ENCODE measurements at regions not wholly inside any gene's neighbourhood (a gene's known extent, or its start where the extent isn't known, plus 50 kb on each side); places are given as distances from the start of the nearest gene placed in this dataset.

GRCh38 chrX:39582976-39583375 is 514.8 kb downstream of the BCOR start:
- Histone ChIP-seq H3K9ac (ENCODE audit: low read depth, low read length) (no peak overlapping the region), H3K4me1 (ENCODE audit: control insufficient read depth, insufficient read depth, low read length) (no peaks in the 10 kb centered on the region), H3K4me3 (ENCODE audit: low read depth, low read length) (no peak overlapping the region), H3K9me3 (ENCODE audit: control insufficient read depth, insufficient read depth, low read length) (peaks cover 5% of the 10 kb centered on the region), H3K27me3 (ENCODE audit: control insufficient read depth, insufficient read depth, low read length) (no peaks in the 10 kb centered on the region), H3K36me3 (ENCODE audit: control insufficient read depth, insufficient read depth, low read length) (no peaks in the 10 kb centered on the region), H3K27ac (ENCODE audit: low read depth, low read length) (no peak overlapping the region)

- peaks cover 5% of the 10 kb centered on the region for H3K9me3 ChIP-seq (ENCODE audit: control insufficient read depth, insufficient read depth, low read length)
Observed at GRCh38 chrX:39585808-39586207, 511.9 kb downstream of the BCOR start.

GRCh38 chrX:39586359-39586758 is 511.4 kb downstream of the BCOR start:
- H3K9ac ChIP-seq (ENCODE audit: low read depth, low read length) = no peak overlapping the region
- no peak overlapping the region for H3K4me3 ChIP-seq (ENCODE audit: low read depth, low read length)
- H3K36me3 ChIP-seq (ENCODE audit: control insufficient read depth, insufficient read depth, low read length) = no peaks in the 10 kb centered on the region
- peaks cover 5% of the 10 kb centered on the region for H3K9me3 ChIP-seq (ENCODE audit: control insufficient read depth, insufficient read depth, low read length)
- no peaks in the 10 kb centered on the region for H3K27me3 ChIP-seq (ENCODE audit: control insufficient read depth, insufficient read depth, low read length)
- H3K27ac ChIP-seq (ENCODE audit: low read depth, low read length) = no peak overlapping the region
- H3K4me1 ChIP-seq (ENCODE audit: control insufficient read depth, insufficient read depth, low read length) = no peaks in the 10 kb centered on the region

More at GRCh38 chrX:39585808-39586207, 511.9 kb downstream of the BCOR start:
- Histone ChIP-seq H3K27me3 (ENCODE audit: control insufficient read depth, insufficient read depth, low read length) (no peaks in the 10 kb centered on the region), H3K27ac (ENCODE audit: low read depth, low read length) (no peak overlapping the region), H3K4me3 (ENCODE audit: low read depth, low read length) (no peak overlapping the region), H3K36me3 (ENCODE audit: control insufficient read depth, insufficient read depth, low read length) (no peaks in the 10 kb centered on the region), H3K9ac (ENCODE audit: low read depth, low read length) (no peak overlapping the region), H3K4me1 (ENCODE audit: control insufficient read depth, insufficient read depth, low read length) (no peaks in the 10 kb centered on the region)

- Histone ChIP-seq H3K36me3 (ENCODE audit: control insufficient read depth, insufficient read depth, low read length) (no peaks in the 10 kb centered on the region), H3K9me3 (ENCODE audit: control insufficient read depth, insufficient read depth, low read length) (no peaks in the 10 kb centered on the region), H3K27me3 (ENCODE audit: control insufficient read depth, insufficient read depth, low read length) (no peaks in the 10 kb centered on the region), H3K9ac (ENCODE audit: low read depth, low read length) (no peak overlapping the region), H3K27ac (ENCODE audit: low read depth, low read length) (no peak overlapping the region), H3K4me3 (ENCODE audit: low read depth, low read length) (no peak overlapping the region), H3K4me1 (ENCODE audit: control insufficient read depth, insufficient read depth, low read length) (no peaks in the 10 kb centered on the region)
Observed at GRCh38 chrX:39591099-39591498, 506.7 kb downstream of the BCOR start.

- Histone ChIP-seq H3K27ac (ENCODE audit: low read depth, low read length) (no peak overlapping the region), H3K36me3 (ENCODE audit: control insufficient read depth, insufficient read depth, low read length) (no peaks in the 10 kb centered on the region), H3K4me1 (ENCODE audit: control insufficient read depth, insufficient read depth, low read length) (no peaks in the 10 kb centered on the region), H3K9ac (ENCODE audit: low read depth, low read length) (no peak overlapping the region), H3K9me3 (ENCODE audit: control insufficient read depth, insufficient read depth, low read length) (no peaks in the 10 kb centered on the region; the same call in none of the 2 replicates), H3K27me3 (ENCODE audit: control insufficient read depth, insufficient read depth, low read length) (no peaks in the 10 kb centered on the region), H3K4me3 (ENCODE audit: low read depth, low read length) (no peak overlapping the region)
Observed at GRCh38 chrX:39592776-39593175, 505.0 kb downstream of the BCOR start.

- H3K4me3 ChIP-seq (ENCODE audit: low read depth, low read length) = no peak overlapping the region
- no peaks in the 10 kb centered on the region for H3K27me3 ChIP-seq (ENCODE audit: control insufficient read depth, insufficient read depth, low read length)
- H3K9ac ChIP-seq (ENCODE audit: low read depth, low read length) = no peak overlapping the region
- H3K9me3 ChIP-seq (ENCODE audit: control insufficient read depth, insufficient read depth, low read length) = no peaks in the 10 kb centered on the region; the same call in none of the 2 replicates
- no peak overlapping the region for H3K27ac ChIP-seq (ENCODE audit: low read depth, low read length)
- H3K4me1 ChIP-seq (ENCODE audit: control insufficient read depth, insufficient read depth, low read length) = no peaks in the 10 kb centered on the region
- H3K36me3 ChIP-seq (ENCODE audit: control insufficient read depth, insufficient read depth, low read length) = no peaks in the 10 kb centered on the region
Observed at GRCh38 chrX:39595977-39596376, 501.8 kb downstream of the BCOR start.

- H3K27me3 ChIP-seq (ENCODE audit: control insufficient read depth, insufficient read depth, low read length) = no peaks in the 10 kb centered on the region
- no peak overlapping the region for H3K4me3 ChIP-seq (ENCODE audit: low read depth, low read length)
- H3K9me3 ChIP-seq (ENCODE audit: control insufficient read depth, insufficient read depth, low read length) = no peaks in the 10 kb centered on the region; the same call in none of the 2 replicates
- H3K4me1 ChIP-seq (ENCODE audit: control insufficient read depth, insufficient read depth, low read length) = no peaks in the 10 kb centered on the region
- no peaks in the 10 kb centered on the region for H3K36me3 ChIP-seq (ENCODE audit: control insufficient read depth, insufficient read depth, low read length)
- H3K27ac ChIP-seq (ENCODE audit: low read depth, low read length) = no peak overlapping the region
- no peak overlapping the region for H3K9ac ChIP-seq (ENCODE audit: low read depth, low read length)
Observed at GRCh38 chrX:39596437-39596836, 501.3 kb downstream of the BCOR start.

- Histone ChIP-seq H3K9ac (ENCODE audit: low read depth, low read length) (no peak overlapping the region), H3K27me3 (ENCODE audit: control insufficient read depth, insufficient read depth, low read length) (no peaks in the 10 kb centered on the region; the same call in 1 of the 2 replicates), H3K27ac (ENCODE audit: low read depth, low read length) (no peak overlapping the region), H3K9me3 (ENCODE audit: control insufficient read depth, insufficient read depth, low read length) (no peaks in the 10 kb centered on the region; the same call in none of the 2 replicates), H3K4me3 (ENCODE audit: low read depth, low read length) (no peak overlapping the region), H3K36me3 (ENCODE audit: control insufficient read depth, insufficient read depth, low read length) (no peaks in the 10 kb centered on the region), H3K4me1 (ENCODE audit: control insufficient read depth, insufficient read depth, low read length) (no peaks in the 10 kb centered on the region)
Observed at GRCh38 chrX:39599339-39599738, 498.4 kb downstream of the BCOR start.

GRCh38 chrX:39600222-39600621 is 497.5 kb downstream of the BCOR start:
- Histone ChIP-seq H3K4me3 (ENCODE audit: low read depth, low read length) (no peak overlapping the region), H3K27ac (ENCODE audit: low read depth, low read length) (no peak overlapping the region)

GRCh38 chrX:39601231-39602177 is 496.3 kb downstream of the BCOR start:
- no peak overlapping the region for H3K9ac ChIP-seq (ENCODE audit: low read depth, low read length)
- no peak overlapping the region for H3K27ac ChIP-seq (ENCODE audit: low read depth, low read length)
- no peaks in the 10 kb centered on the region for H3K4me1 ChIP-seq (ENCODE audit: control insufficient read depth, insufficient read depth, low read length)
- H3K36me3 ChIP-seq (ENCODE audit: control insufficient read depth, insufficient read depth, low read length) = no peaks in the 10 kb centered on the region
- no peaks in the 10 kb centered on the region; the same call in none of the 2 replicates for H3K9me3 ChIP-seq (ENCODE audit: control insufficient read depth, insufficient read depth, low read length)
- no peaks in the 10 kb centered on the region; the same call in 1 of the 2 replicates for H3K27me3 ChIP-seq (ENCODE audit: control insufficient read depth, insufficient read depth, low read length)
- no peak overlapping the region for H3K4me3 ChIP-seq (ENCODE audit: low read depth, low read length)

More at GRCh38 chrX:39600222-39600621, 497.5 kb downstream of the BCOR start:
- H3K9me3 ChIP-seq (ENCODE audit: control insufficient read depth, insufficient read depth, low read length) = no peaks in the 10 kb centered on the region; the same call in none of the 2 replicates
- H3K27me3 ChIP-seq (ENCODE audit: control insufficient read depth, insufficient read depth, low read length) = no peaks in the 10 kb centered on the region; the same call in 1 of the 2 replicates
- H3K9ac ChIP-seq (ENCODE audit: low read depth, low read length) = no peak overlapping the region
- H3K36me3 ChIP-seq (ENCODE audit: control insufficient read depth, insufficient read depth, low read length) = no peaks in the 10 kb centered on the region
- H3K4me1 ChIP-seq (ENCODE audit: control insufficient read depth, insufficient read depth, low read length) = no peaks in the 10 kb centered on the region

GRCh38 chrX:39602195-39602594 is 495.6 kb downstream of the BCOR start:
- Histone ChIP-seq H3K36me3 (ENCODE audit: control insufficient read depth, insufficient read depth, low read length) (no peaks in the 10 kb centered on the region), H3K4me1 (ENCODE audit: control insufficient read depth, insufficient read depth, low read length) (no peaks in the 10 kb centered on the region), H3K9me3 (ENCODE audit: control insufficient read depth, insufficient read depth, low read length) (peaks cover 6% of the 10 kb centered on the region), H3K4me3 (ENCODE audit: low read depth, low read length) (no peak overlapping the region), H3K27ac (ENCODE audit: low read depth, low read length) (no peak overlapping the region), H3K27me3 (ENCODE audit: control insufficient read depth, insufficient read depth, low read length) (no peaks in the 10 kb centered on the region; the same call in 1 of the 2 replicates), H3K9ac (ENCODE audit: low read depth, low read length) (no peak overlapping the region)
